ENCODE measurements at regions not wholly inside any gene's neighbourhood (a gene's known extent, or its start where the extent isn't known, plus 50 kb on each side); places are given as distances from the start of the nearest gene placed in this dataset.

- ChIA-PET CTCF (no interaction called here), POLR2A (no interaction called here)
- Histone ChIP-seq H3K79me2 (ENCODE audit: control insufficient read depth, insufficient read depth, low read length) (no peaks in the 10 kb centered on the region), H4K20me1 (replicated peaks; ENCODE audit: control insufficient read depth, extremely low read depth, insufficient read depth, low read length) (no peaks in the 10 kb centered on the region), H3K9me3 (replicated peaks; ENCODE audit: control insufficient read depth, insufficient read depth, low read length) (peaks cover 4% of the 10 kb centered on the region), H3K27me3 (ENCODE audit: control insufficient read depth in 2 of 2, insufficient read depth in 2 of 2, low read length in 2 of 2) (no peaks in the 10 kb centered on the region), H3K9ac (replicated peaks; ENCODE audit: extremely low read depth, insufficient read depth, low read length) (no peak overlapping the region), H3K9me1 (replicated peaks; ENCODE audit: control insufficient read depth, extremely low read depth, insufficient read depth, low read length) (no peaks in the 10 kb centered on the region), H3K4me2 (ENCODE audit: insufficient read depth, low read length) (no peak overlapping the region), H3K36me3 (ENCODE audit: control insufficient read depth in 2 of 2, extremely low read depth in 1 of 2, insufficient read depth in 2 of 2, low read length in 2 of 2) (no peaks in the 10 kb centered on the region), H2AFZ (ENCODE audit: low read depth, low read length) (no peak overlapping the region), H3K4me3 (replicated peaks in 1 of 3; ENCODE audit: insufficient read depth in 1 of 3, low read depth in 1 of 3, low read length in 3 of 3) (no peak overlapping the region), H3K27ac (ENCODE audit: insufficient read depth, low read depth, low read length) (no peak overlapping the region), H3K4me1 (ENCODE audit: control insufficient read depth, extremely low read depth, insufficient read depth, low read length) (no peaks in the 10 kb centered on the region)
- BruUV-seq (replicated peaks), result no TSS peak
- no peak for DNase-seq (ENCODE audit: low read depth, low spot score)
- no peak for FAIRE-seq
- intact Hi-C loops (cut with micrococcal nuclease), result no loop called here
- no peak for TF ChIP-seq EZH2 (IDR thresholded peaks at IDR 0.05; ENCODE audit: borderline replicate concordance, low read depth, low read length, severe bottlenecking)
- TF ChIP-seq POLR2AphosphoS5 (IDR thresholded peaks at IDR 0.05; ENCODE audit: insufficient read depth, low read depth, low read length), result no peak
- dilution Hi-C loops (cut with MboI; ENCODE audit: extremely low pct_ligation_motif_present, low sequenced_read_pairs), result no loop called here
Measured at GRCh38 chr5:30604648-30605262, 588.7 kb upstream of the CDH6 start.

GRCh38 chr5:30600892-30601291 is 592.6 kb upstream of the CDH6 start:
- DNase-seq (ENCODE audit: low read depth, low spot score) (no peak), FAIRE-seq (no peak)
- ChIA-PET CTCF (no interaction called here), POLR2A (no interaction called here)
- no TSS peak for BruUV-seq (replicated peaks)
- Histone ChIP-seq H3K79me2 (ENCODE audit: control insufficient read depth, insufficient read depth, low read length) (no peaks in the 10 kb centered on the region), H3K4me3 (replicated peaks in 1 of 3; ENCODE audit: insufficient read depth in 1 of 3, low read depth in 1 of 3, low read length in 3 of 3) (no peak overlapping the region), H3K9ac (replicated peaks; ENCODE audit: extremely low read depth, insufficient read depth, low read length) (no peak overlapping the region), H3K27ac (ENCODE audit: insufficient read depth, low read depth, low read length) (no peak overlapping the region), H3K4me1 (ENCODE audit: control insufficient read depth, extremely low read depth, insufficient read depth, low read length) (no peaks in the 10 kb centered on the region), H3K36me3 (ENCODE audit: control insufficient read depth in 2 of 2, extremely low read depth in 1 of 2, insufficient read depth in 2 of 2, low read length in 2 of 2) (no peaks in the 10 kb centered on the region), H4K20me1 (replicated peaks; ENCODE audit: control insufficient read depth, extremely low read depth, insufficient read depth, low read length) (no peaks in the 10 kb centered on the region), H3K27me3 (ENCODE audit: control insufficient read depth in 2 of 2, insufficient read depth in 2 of 2, low read length in 2 of 2) (no peaks in the 10 kb centered on the region), H3K4me2 (ENCODE audit: insufficient read depth, low read length) (no peak overlapping the region), H2AFZ (ENCODE audit: low read depth, low read length) (no peak overlapping the region), H3K9me1 (replicated peaks; ENCODE audit: control insufficient read depth, extremely low read depth, insufficient read depth, low read length) (no peaks in the 10 kb centered on the region), H3K9me3 (replicated peaks; ENCODE audit: control insufficient read depth, insufficient read depth, low read length) (peaks cover 3% of the 10 kb centered on the region)
- intact Hi-C loops (cut with micrococcal nuclease), result no loop called here
- dilution Hi-C loops (cut with MboI; ENCODE audit: extremely low pct_ligation_motif_present, low sequenced_read_pairs), result no loop called here
- no peak for TF ChIP-seq JUN (IDR thresholded peaks at IDR 0.05; ENCODE audit: borderline replicate concordance, insufficient read depth, insufficient read length, low read depth)
- no peak for TF ChIP-seq CTCF (IDR thresholded peaks at IDR 0.05; ENCODE audit: extremely low read depth in 1 of 2, insufficient read depth in 1 of 2, low read depth in 1 of 2, low read length in 2 of 2)
- TF ChIP-seq POLR2A (IDR thresholded peaks at IDR 0.05; ENCODE audit: low read depth, low read length), result no peak
- no peak for TF ChIP-seq MAX (IDR thresholded peaks at IDR 0.05; ENCODE audit: insufficient read depth, insufficient read length)
- TF ChIP-seq POLR2AphosphoS5 (IDR thresholded peaks at IDR 0.05; ENCODE audit: insufficient read depth, low read depth, low read length), result no peak
- no peak for TF ChIP-seq FOS (IDR thresholded peaks at IDR 0.05; ENCODE audit: borderline replicate concordance, insufficient read depth, low read length)
- no peak for TF ChIP-seq GATA2 (IDR thresholded peaks at IDR 0.05; ENCODE audit: insufficient read depth, insufficient read length, low read depth, low read length)
- no peak for TF ChIP-seq EZH2 (IDR thresholded peaks at IDR 0.05; ENCODE audit: borderline replicate concordance, low read depth, low read length, severe bottlenecking)
- no peak for TF ChIP-seq MYC (IDR thresholded peaks at IDR 0.05; ENCODE audit: low read depth, low read length)

Measured in endothelial cell of umbilical vein (primary cell).